ENCODE measurements at regions not wholly inside any gene's neighbourhood (a gene's known extent, or its start where the extent isn't known, plus 50 kb on each side); places are given as distances from the start of the nearest gene placed in this dataset.

DNA sequence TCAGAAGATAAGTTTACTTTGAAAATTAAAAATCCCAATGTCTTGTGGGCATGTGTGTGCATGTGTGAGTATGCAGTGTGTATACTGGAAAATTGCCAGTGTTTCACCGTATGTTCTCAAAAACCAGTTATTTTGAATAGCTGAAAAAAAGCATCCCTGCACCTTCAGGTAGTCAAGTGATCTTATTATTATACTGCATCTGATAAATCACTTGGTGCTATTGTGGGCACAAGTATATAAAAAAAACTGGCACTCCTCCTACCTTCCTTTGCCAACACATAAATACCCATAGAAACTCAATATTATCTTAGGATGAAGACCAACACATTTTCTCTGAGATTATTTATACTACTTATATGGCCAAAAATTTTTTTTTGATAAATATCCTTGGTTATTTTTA is 91.5 kb upstream of the MAP9 start:
- Histone ChIP-seq H3K79me2 (ENCODE audit: insufficient read depth, low read length) (no peaks in the 10 kb centered on the region), H3K4me2 (ENCODE audit: low read length) (no peak overlapping the region), H3K27ac (ENCODE audit: low read depth, low read length, poor library complexity, severe bottlenecking) (no peak overlapping the region), H3K9me3 (ENCODE audit: low read length) (no peaks in the 10 kb centered on the region), H3K9ac (ENCODE audit: low read length) (no peak overlapping the region), H3K9me2 (ENCODE audit: low read depth, low read length) (no peaks in the 10 kb centered on the region), H3K4me3 (ENCODE audit: low read depth, low read length, poor library complexity, severe bottlenecking) (no peak overlapping the region), H3K4me1 (ENCODE audit: insufficient read depth, low read length, severe bottlenecking) (no peaks in the 10 kb centered on the region), H4K20me1 (ENCODE audit: insufficient read depth, low read length) (no peaks in the 10 kb centered on the region), H3F3A (ENCODE audit: insufficient read depth, low read length) (no peaks in the 10 kb centered on the region), H2AFZ (ENCODE audit: low read length) (no peak overlapping the region), H3K36me3 (ENCODE audit: insufficient read depth, low read length) (no peaks in the 10 kb centered on the region), H3K27me3 (ENCODE audit: insufficient read depth, low read length) (no peaks in the 10 kb centered on the region)
- no peak for TF ChIP-seq EZH2 (IDR thresholded peaks at IDR 0.05; ENCODE audit: borderline replicate concordance, low read length)
- TF ChIP-seq CTCF (IDR thresholded peaks at IDR 0.05; ENCODE audit: low read length): no peak

- H3K27me3 ChIP-seq (ENCODE audit: insufficient read depth, low read length): no peaks in the 10 kb centered on the region
- no peak overlapping the region for H3K27ac ChIP-seq (ENCODE audit: low read depth, low read length, poor library complexity, severe bottlenecking)
- no peaks in the 10 kb centered on the region for H3K4me1 ChIP-seq (ENCODE audit: insufficient read depth, low read length, severe bottlenecking)
- no peak overlapping the region for H3K9ac ChIP-seq (ENCODE audit: low read length)
- H3K4me3 ChIP-seq (ENCODE audit: low read depth, low read length, poor library complexity, severe bottlenecking): no peak overlapping the region
- no peaks in the 10 kb centered on the region for H3F3A ChIP-seq (ENCODE audit: insufficient read depth, low read length)
- no peaks in the 10 kb centered on the region for H3K79me2 ChIP-seq (ENCODE audit: insufficient read depth, low read length)
- H4K20me1 ChIP-seq (ENCODE audit: insufficient read depth, low read length): no peaks in the 10 kb centered on the region
- H3K4me2 ChIP-seq (ENCODE audit: low read length): no peak overlapping the region
- TF ChIP-seq CTCF (IDR thresholded peaks at IDR 0.05; ENCODE audit: low read length): no peak
- no peak for TF ChIP-seq EZH2 (IDR thresholded peaks at IDR 0.05; ENCODE audit: borderline replicate concordance, low read length)
- no peaks in the 10 kb centered on the region for H3K9me2 ChIP-seq (ENCODE audit: low read depth, low read length)
- H3K36me3 ChIP-seq (ENCODE audit: insufficient read depth, low read length): no peaks in the 10 kb centered on the region
- H3K9me3 ChIP-seq (ENCODE audit: low read length): no peaks in the 10 kb centered on the region
- no peak overlapping the region for H2AFZ ChIP-seq (ENCODE audit: low read length)
Measured at GRCh38 chr4:155450676-155451075, 73.9 kb upstream of the MAP9 start.

DNA sequence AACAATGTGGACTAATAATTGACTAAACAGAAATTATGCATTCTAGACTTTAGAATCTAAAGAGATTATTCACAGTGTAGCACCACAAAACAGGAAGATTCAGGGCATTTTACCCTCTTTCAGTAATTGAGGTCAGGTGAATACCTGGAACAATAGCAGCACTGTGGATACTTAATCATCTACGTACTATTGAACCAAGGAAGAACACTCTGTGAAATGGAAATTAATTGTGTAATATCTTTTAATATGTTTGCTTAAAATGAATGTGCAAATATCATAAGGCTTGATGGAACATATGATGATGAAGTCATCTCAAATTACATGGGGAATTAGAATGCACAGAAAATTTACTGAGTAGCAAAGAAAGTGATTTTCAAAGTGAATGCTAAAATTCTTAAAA is 68.5 kb upstream of the MAP9 start:
- H3K79me2 ChIP-seq (ENCODE audit: insufficient read depth, low read length): no peaks in the 10 kb centered on the region
- no peak overlapping the region for H3K4me2 ChIP-seq (ENCODE audit: low read length)
- no peaks in the 10 kb centered on the region for H4K20me1 ChIP-seq (ENCODE audit: insufficient read depth, low read length)
- no peaks in the 10 kb centered on the region for H3K27me3 ChIP-seq (ENCODE audit: insufficient read depth, low read length)
- H3K9ac ChIP-seq (ENCODE audit: low read length): no peak overlapping the region
- no peaks in the 10 kb centered on the region for H3K9me2 ChIP-seq (ENCODE audit: low read depth, low read length)
- TF ChIP-seq CTCF (IDR thresholded peaks at IDR 0.05; ENCODE audit: low read length): no peak
- TF ChIP-seq EZH2 (IDR thresholded peaks at IDR 0.05; ENCODE audit: borderline replicate concordance, low read length): no peak
- no peak overlapping the region for H2AFZ ChIP-seq (ENCODE audit: low read length)
- no peaks in the 10 kb centered on the region for H3K9me3 ChIP-seq (ENCODE audit: low read length)
- H3F3A ChIP-seq (ENCODE audit: insufficient read depth, low read length): no peaks in the 10 kb centered on the region
- no peak overlapping the region for H3K27ac ChIP-seq (ENCODE audit: low read depth, low read length, poor library complexity, severe bottlenecking)
- no peak overlapping the region for H3K4me3 ChIP-seq (ENCODE audit: low read depth, low read length, poor library complexity, severe bottlenecking)
- H3K36me3 ChIP-seq (ENCODE audit: insufficient read depth, low read length): no peaks in the 10 kb centered on the region
- H3K4me1 ChIP-seq (ENCODE audit: insufficient read depth, low read length, severe bottlenecking): no peaks in the 10 kb centered on the region

Measured in OCI-LY1 (cell line).